H4 (cell line): ENCODE measurements at regions not wholly inside any gene's neighbourhood (a gene's known extent, or its start where the extent isn't known, plus 50 kb on each side); places are given as distances from the start of the nearest gene placed in this dataset.

Experiments
- DNase-seq: peaks from one replicate; pipeline ENCODE4 v3.0.0-alpha.2; 2015; ENCODE audit warnings: low spot score

- DNase-seq: no peak
Observed at GRCh38 chrX:49773993-49774392, 55.1 kb upstream of the PAGE4 start.

GRCh38 chrX:49767236-49767635 lies 61.9 kb upstream of the PAGE4 start:
- no peak for DNase-seq

- no peak for DNase-seq
Observed at GRCh38 chrX:49762175-49762720, 66.5 kb upstream of the PAGE1 start.

- no peak for DNase-seq
Observed at GRCh38 chrX:49761481-49761880, 65.7 kb upstream of the PAGE1 start.

GRCh38 chrX:49760290-49760890 lies 64.6 kb upstream of the PAGE1 start:
- DNase-seq: no peak

GRCh38 chrX:49756692-49757091 lies 60.9 kb upstream of the PAGE1 start:
- DNase-seq: no peak

GRCh38 chrX:49754233-49754857 lies 58.6 kb upstream of the PAGE1 start:
- DNase-seq: peak; percentile 40

- DNase-seq: no peak
Observed at GRCh38 chrX:49753691-49754090, 57.9 kb upstream of the PAGE1 start.

GRCh38 chrX:49748211-49748956 lies 52.6 kb upstream of the PAGE1 start:
- no peak for DNase-seq

GRCh38 chrX:49746306-49746705 lies 50.5 kb upstream of the PAGE1 start:
- DNase-seq: no peak
